H1 (cell line): ENCODE measurements at regions not wholly inside any gene's neighbourhood (a gene's known extent, or its start where the extent isn't known, plus 50 kb on each side); places are given as distances from the start of the nearest gene placed in this dataset.
A peak's percentile ranks its signal among the peaks of the same experiment; 100 is the strongest.

Source experiments
- CTCF ChIA-PET: fragments of 300-600 bp; sonication (Branson Sonifier 250); formaldehyde crosslinking; loops from one replicate; lab custom pipeline; 2021; ENCODE audit not compliant: partially characterized antibody; lab: Charles Lee
- POLR2A ChIA-PET: fragments of 300-600 bp; sonication (Branson Sonifier 250); formaldehyde crosslinking; loops from one replicate; lab custom pipeline; 2021; ENCODE audit warnings: inconsistent platforms; ENCODE audit not compliant: partially characterized antibody; lab: Charles Lee
- DNase-seq, 2 experiments: peaks; one replicate each; pipeline versions ENCODE4 v3.0.0 to v3.0.0-alpha.2; 2010 to 2022; ENCODE audit warnings: low spot score in 2 of 2, low read depth in 1 of 2, mixed read lengths in 1 of 2
- FAIRE-seq: peaks from 2 replicates; lab custom pipeline; 2011; peaks lifted over from hg19 to GRCh38; lab: Jason Lieb, UNC
- H2AFZ ChIP-seq: 2 replicates; pipeline ENCODE4 v1.8.1; 2012; ENCODE audit warnings: low read length, inconsistent platforms
- H2AK5ac ChIP-seq: 2 replicates; pipeline ENCODE4 v1.6.1; 2013; ENCODE audit warnings: low read depth, low read length
- H2BK120ac ChIP-seq: replicated peaks from 2 replicates; pipeline ENCODE3; 2013; ENCODE audit warnings: low read depth, low read length, inconsistent platforms
- H2BK12ac ChIP-seq: 2 replicates; pipeline ENCODE4 v1.6.1; 2013; ENCODE audit warnings: low read depth, low read length
- H2BK15ac ChIP-seq: 2 replicates; pipeline ENCODE4 v1.6.1; 2013; ENCODE audit warnings: low read length
- H2BK20ac ChIP-seq: 2 replicates; pipeline ENCODE4 v1.6.1; 2013; ENCODE audit warnings: low read length
- H2BK5ac ChIP-seq: 2 replicates; pipeline ENCODE4 v1.6.1; 2013; ENCODE audit warnings: low read depth, low read length
- H3K14ac ChIP-seq: 2 replicates; pipeline ENCODE4 v1.6.1; 2013; ENCODE audit warnings: inconsistent platforms; ENCODE audit not compliant: insufficient read length
- H3K18ac ChIP-seq: 2 replicates; pipeline ENCODE4 v1.6.1; 2013; ENCODE audit warnings: low read length; ENCODE audit errors: extremely low read depth
- H3K23ac ChIP-seq: 2 replicates; pipeline ENCODE4 v1.6.1; 2013; ENCODE audit warnings: inconsistent platforms; ENCODE audit not compliant: insufficient read length
- H3K23me2 ChIP-seq: 2 replicates; pipeline ENCODE4 v1.6.1; 2013; ENCODE audit warnings: low read depth, low read length
- H3K27ac ChIP-seq: 2 replicates; pipeline ENCODE4 v1.6.1; 2011; ENCODE audit warnings: low read depth, low read length, inconsistent platforms
- H3K27me3 ChIP-seq, 4 experiments: replicated peaks in 1 of 4; 1 replicate in 1 of 4; 2 replicates in 3 of 4; pipeline versions ENCODE4 v1.6.1 to v1.8.1; 2011 to 2013; ENCODE audit warnings: low read length in 3 of 4, mild to moderate bottlenecking in 3 of 4, inconsistent platforms in 2 of 4, mixed read lengths in 2 of 4, moderate library complexity in 1 of 4; ENCODE audit not compliant: control insufficient read depth in 3 of 4, insufficient read depth in 3 of 4; ENCODE audit errors: extremely low read depth in 1 of 4
- H3K36me3 ChIP-seq, 4 experiments: 2 replicates each; pipeline versions ENCODE4 v1.6.1 to v1.8.1; 2011 to 2013; ENCODE audit warnings: mild to moderate bottlenecking in 4 of 4, low read length in 3 of 4, moderate library complexity in 2 of 4, control low read depth in 1 of 4, inconsistent platforms in 1 of 4; ENCODE audit not compliant: insufficient read depth in 4 of 4, control insufficient read depth in 2 of 4
- H3K4ac ChIP-seq: replicated peaks from 2 replicates; pipeline ENCODE3; 2013; ENCODE audit warnings: low read length, low read depth, mixed read lengths, inconsistent platforms; ENCODE audit not compliant: insufficient read length
- H3K4me1 ChIP-seq, 4 experiments: replicated peaks in 1 of 4; 1 replicate in 1 of 4; 2 replicates in 3 of 4; pipeline versions ENCODE4 v1.6.1 to v1.8.1; 2011 to 2013; ENCODE audit warnings: low read length in 3 of 4, inconsistent platforms in 2 of 4, mixed read lengths in 1 of 4; ENCODE audit not compliant: insufficient read depth in 4 of 4, control insufficient read depth in 3 of 4
- H3K4me2 ChIP-seq, 2 experiments: 2 replicates each; pipeline versions ENCODE4 v1.6.1 to v1.8.1; 2011 to 2013; ENCODE audit warnings: low read depth in 2 of 2, low read length in 2 of 2, control low read depth in 1 of 2, inconsistent platforms in 1 of 2, mild to moderate bottlenecking in 1 of 2; ENCODE audit not compliant: insufficient read depth in 1 of 2
- H3K4me3 ChIP-seq, 4 experiments: fragments of 200-600, 300-600 bp in 1 of 4; sonication (generic), shearing (Covaris generic), sonication (Bioruptor Twin) in 1 of 4; 2 replicates each; pipeline versions ENCODE4 v1.5.1 to v1.8.1; 2011 to 2016; ENCODE audit warnings: low read length in 4 of 4, low read depth in 3 of 4, control low read depth in 2 of 4, inconsistent platforms in 2 of 4, mild to moderate bottlenecking in 2 of 4, mixed read lengths in 1 of 4, moderate library complexity in 1 of 4; ENCODE audit not compliant: insufficient read depth in 2 of 4; ENCODE audit errors: extremely low read depth in 1 of 4
- H3K56ac ChIP-seq: replicated peaks from 2 replicates; pipeline ENCODE3; 2013; ENCODE audit warnings: low read depth, mild to moderate bottlenecking, mixed read lengths, low read length, inconsistent platforms; ENCODE audit not compliant: insufficient read length
- H3K79me1 ChIP-seq: 2 replicates; pipeline ENCODE4 v1.6.1; 2013; ENCODE audit warnings: low read depth, low read length, control low read depth
- H3K79me2 ChIP-seq, 2 experiments: 2 replicates each; pipeline versions ENCODE4 v1.6.1 to v1.8.1; 2012 to 2013; ENCODE audit warnings: low read length in 2 of 2, mild to moderate bottlenecking in 2 of 2, inconsistent platforms in 1 of 2; ENCODE audit not compliant: insufficient read depth in 2 of 2, control insufficient read depth in 1 of 2
- H3K9ac ChIP-seq, 4 experiments: replicated peaks in 1 of 4; 1 replicate in 1 of 4; 2 replicates in 3 of 4; pipeline versions ENCODE4 v1.6.1 to v1.8.1; 2011 to 2013; ENCODE audit warnings: low read depth in 3 of 4, low read length in 3 of 4, control low read depth in 2 of 4, mild to moderate bottlenecking in 2 of 4, moderate library complexity in 2 of 4, inconsistent platforms in 1 of 4; ENCODE audit errors: extremely low read depth in 1 of 4
- H3K9me3 ChIP-seq, 2 experiments: 2 replicates each; pipeline versions ENCODE4 v1.6.1 to v1.8.1; 2012 to 2013; ENCODE audit warnings: mild to moderate bottlenecking in 2 of 2, moderate library complexity in 2 of 2, control low read depth in 1 of 2, inconsistent platforms in 1 of 2, low read depth in 1 of 2, low read length in 1 of 2, mixed read lengths in 1 of 2; ENCODE audit not compliant: insufficient read depth in 2 of 2
- H4K20me1 ChIP-seq, 2 experiments: replicated peaks in 1 of 2; 2 replicates each; pipeline versions ENCODE3 to v1.8.1; 2011 to 2013; ENCODE audit warnings: inconsistent platforms in 2 of 2, low read length in 2 of 2, mild to moderate bottlenecking in 1 of 2; ENCODE audit not compliant: insufficient read depth in 2 of 2, control insufficient read depth in 1 of 2
- H4K5ac ChIP-seq: 2 replicates; pipeline ENCODE4 v1.6.1; 2013; ENCODE audit warnings: low read length, low read depth, mixed read lengths, inconsistent platforms; ENCODE audit not compliant: insufficient read length
- H4K8ac ChIP-seq: 2 replicates; pipeline ENCODE4 v1.8.0; 2013; ENCODE audit warnings: mild to moderate bottlenecking, moderate library complexity, low read length, inconsistent platforms; ENCODE audit not compliant: insufficient read depth; ENCODE audit errors: extremely low read depth
- H4K91ac ChIP-seq: replicated peaks from 2 replicates; pipeline ENCODE3; 2013; ENCODE audit warnings: low read length, mixed read lengths, inconsistent platforms; ENCODE audit not compliant: insufficient read length
- CBX5 ChIP-seq: fragments of 300-800, 300-1000 bp; sonication (generic); IDR thresholded peaks from 2 replicates; pipeline ENCODE4 v1.7.1; 2016; ENCODE audit warnings: antibody characterized with exemption, low read length, low read depth
- CTCF ChIP-seq, 3 experiments: IDR thresholded peaks; 1 replicate in 2 of 3; 2 replicates in 1 of 3; pipeline versions ENCODE4 v1.5.1 to v1.6.1; 2011; ENCODE audit warnings: low read length in 3 of 3, mild to moderate bottlenecking in 3 of 3, inconsistent platforms in 2 of 3, low read depth in 1 of 3, moderate library complexity in 1 of 3; ENCODE audit not compliant: insufficient read depth in 1 of 3; ENCODE audit errors: control extremely low read depth in 1 of 3
- EP300 ChIP-seq, 2 experiments: IDR thresholded peaks; 1 replicate in 1 of 2; 2 replicates in 1 of 2; pipeline ENCODE4 v1.6.1; 2011 to 2012; ENCODE audit warnings: low read depth in 2 of 2, low read length in 2 of 2, mild to moderate bottlenecking in 2 of 2, borderline replicate concordance in 1 of 2, inconsistent platforms in 1 of 2, moderate library complexity in 1 of 2
- HDAC6 ChIP-seq: IDR thresholded peaks from one replicate; pipeline ENCODE4 v1.7.1; 2012; ENCODE audit warnings: low read depth, mild to moderate bottlenecking, inconsistent platforms, low read length, moderate library complexity
- RAD21 ChIP-seq, 2 experiments: IDR thresholded peaks in 1 of 2; conservative IDR thresholded peaks in 1 of 2; 2 replicates each; pipeline ENCODE4 v1.6.1; 2011; ENCODE audit warnings: low read depth in 2 of 2, low read length in 2 of 2, improper control_type of control experiment in 1 of 2, inconsistent platforms in 1 of 2, mild to moderate bottlenecking in 1 of 2, moderate library complexity in 1 of 2
- TAF1 ChIP-seq: IDR thresholded peaks from 2 replicates; pipeline ENCODE4 v1.6.1; 2011; ENCODE audit warnings: mild to moderate bottlenecking, low read depth, low read length
- TCF12 ChIP-seq: IDR thresholded peaks from 2 replicates; pipeline ENCODE4 v1.6.1; 2011; ENCODE audit warnings: low read depth, mild to moderate bottlenecking, low read length
- ZNF274 ChIP-seq: IDR thresholded peaks from 2 replicates; pipeline ENCODE4 v1.7.0; 2012; ENCODE audit warnings: low read length, borderline replicate concordance; ENCODE audit errors: extremely low read depth
- WGBS, 2 experiments: shearing (Covaris generic) in 1 of 2; methylation state at CpG; one replicate each; pipeline versions ENCODE4 v1.1.6 to v1.1.7; 2013 to 2015; ENCODE audit warnings: low lambda C conversion rate in 2 of 2, mixed read lengths in 2 of 2, inconsistent platforms in 1 of 2, low coverage in 1 of 2, missing lambda C conversion rate in 1 of 2; ENCODE audit not compliant: insufficient replicate concordance in 2 of 2, insufficient coverage in 1 of 2, insufficient read length in 1 of 2; ENCODE audit errors: extremely low coverage in 1 of 2, missing lambda C conversion rate in 1 of 2; 5-methylcytosine and 5-hydroxymethylcytosine counted together

DNA sequence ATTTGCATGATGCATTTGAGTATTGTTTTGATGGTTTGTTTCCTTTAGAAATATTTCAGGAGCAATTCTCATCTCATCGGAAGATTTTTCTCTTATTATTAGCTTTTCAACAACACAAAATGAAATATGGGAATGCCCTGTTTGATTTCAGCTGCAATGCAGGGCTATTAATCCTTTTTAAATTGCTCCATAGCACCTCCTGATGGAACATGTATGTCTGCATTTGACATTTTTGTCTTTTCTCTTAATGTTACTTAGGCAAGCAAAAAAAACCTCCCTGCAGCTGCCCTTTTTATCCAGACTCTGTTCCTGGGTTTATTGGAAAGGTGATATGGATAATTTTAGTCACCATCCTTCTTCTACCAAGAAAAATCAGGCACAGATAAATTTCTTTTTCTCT lies 895.8 kb downstream of the RPS29 start:
- H3K79me1 ChIP-seq, result no peaks in the 10 kb centered on the region
- no peaks in the 10 kb centered on the region for H3K4me1 ChIP-seq
- TF ChIP-seq CBX5 (no peak), TCF12 (no peak), TAF1 (no peak), CTCF (IDR thresholded peaks at IDR 0.05; ENCODE audit: control extremely low read depth in 1 of 3, insufficient read depth in 1 of 3, low read depth in 1 of 3, low read length in 3 of 3) (peak in 2 of 3 experiments; percentile 27 to 53; a peak in 2 of 4 replicates), HDAC6 (no peak), ZNF274 (no peak), RAD21 (IDR thresholded peaks at IDR 0.05 in 1 of 2, conservative IDR thresholded peaks at IDR 0.05 in 1 of 2; ENCODE audit: low read depth in 2 of 2, low read length in 2 of 2) (peak; percentile 55 to 64), EP300 (IDR thresholded peaks at IDR 0.05; ENCODE audit: borderline replicate concordance in 1 of 2, low read depth in 2 of 2, low read length in 2 of 2) (no peak)
- H3K23ac ChIP-seq, result no peak overlapping the region
- peak; percentile 87 for FAIRE-seq
- H3K14ac ChIP-seq, result no peak overlapping the region
- H2AK5ac ChIP-seq, result no peak overlapping the region
- no peak overlapping the region for H3K4ac ChIP-seq
- no peak overlapping the region for H3K4me2 ChIP-seq
- H2BK15ac ChIP-seq, result no peak overlapping the region
- no peak overlapping the region for H3K9ac ChIP-seq
- no peaks in the 10 kb centered on the region for H3K36me3 ChIP-seq
- H2BK120ac ChIP-seq, result no peak overlapping the region
- no peak overlapping the region for H2AFZ ChIP-seq
- H3K79me2 ChIP-seq, result no peaks in the 10 kb centered on the region
- no peak overlapping the region for H2BK5ac ChIP-seq
- CTCF ChIA-PET, result interaction anchor here (0.6 to 1.3 kb wide), 9 partner anchors 9 to 329 kb away, joined by 3 to 4 read pairs (median 3); no protein-coding TSS in a partner anchor
- no peaks in the 10 kb centered on the region for H3K27me3 ChIP-seq
- H4K5ac ChIP-seq, result no peak overlapping the region
- no peak overlapping the region for H2BK12ac ChIP-seq
- no peaks in the 10 kb centered on the region for H3K9me3 ChIP-seq
- no peak for DNase-seq
- no peak overlapping the region for H3K4me3 ChIP-seq
- no peaks in the 10 kb centered on the region for H4K20me1 ChIP-seq
- H4K8ac ChIP-seq, result no peak overlapping the region
- WGBS, 2 experiments, result 83% methylated on average over 1 of the region's 1 CpG; no CpG with 5 or more reads in 1 of the 2 experiments
- no peak overlapping the region for H3K27ac ChIP-seq
- no peaks in the 10 kb centered on the region; the same call in 1 of the 2 replicates for H3K23me2 ChIP-seq
- H2BK20ac ChIP-seq, result no peak overlapping the region
- no peak overlapping the region for H4K91ac ChIP-seq
- POLR2A ChIA-PET, result no interaction called here
- H3K18ac ChIP-seq, result no peak overlapping the region
- no peak overlapping the region for H3K56ac ChIP-seq
